ENCODE measurements at regions not wholly inside any gene's neighbourhood (a gene's known extent, or its start where the extent isn't known, plus 50 kb on each side); places are given as distances from the start of the nearest gene placed in this dataset.

GRCh38 chr4:164508771-164509170 is 245.2 kb upstream of the SMIM31 start:
- TF ChIP-seq, protein P1, sequence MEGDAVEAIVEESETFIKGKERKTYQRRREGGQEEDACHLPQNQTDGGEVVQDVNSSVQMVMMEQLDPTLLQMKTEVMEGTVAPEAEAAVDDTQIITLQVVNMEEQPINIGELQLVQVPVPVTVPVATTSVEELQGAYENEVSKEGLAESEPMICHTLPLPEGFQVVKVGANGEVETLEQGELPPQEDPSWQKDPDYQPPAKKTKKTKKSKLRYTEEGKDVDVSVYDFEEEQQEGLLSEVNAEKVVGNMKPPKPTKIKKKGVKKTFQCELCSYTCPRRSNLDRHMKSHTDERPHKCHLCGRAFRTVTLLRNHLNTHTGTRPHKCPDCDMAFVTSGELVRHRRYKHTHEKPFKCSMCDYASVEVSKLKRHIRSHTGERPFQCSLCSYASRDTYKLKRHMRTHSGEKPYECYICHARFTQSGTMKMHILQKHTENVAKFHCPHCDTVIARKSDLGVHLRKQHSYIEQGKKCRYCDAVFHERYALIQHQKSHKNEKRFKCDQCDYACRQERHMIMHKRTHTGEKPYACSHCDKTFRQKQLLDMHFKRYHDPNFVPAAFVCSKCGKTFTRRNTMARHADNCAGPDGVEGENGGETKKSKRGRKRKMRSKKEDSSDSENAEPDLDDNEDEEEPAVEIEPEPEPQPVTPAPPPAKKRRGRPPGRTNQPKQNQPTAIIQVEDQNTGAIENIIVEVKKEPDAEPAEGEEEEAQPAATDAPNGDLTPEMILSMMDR (IDR thresholded peaks at IDR 0.05; ENCODE audit: extremely low read depth, insufficient read depth, missing control alignments), result no peak
- in situ Hi-C loops (cut with MboI; ENCODE audit: low pct_unique_long_range_greater_than_20kb, low sequenced_read_pairs, unreplicated experiment), result no loop called here
- DNase-seq (ENCODE audit: low spot score), result no peak

GRCh38 chr4:164509951-164510350 is 244.0 kb upstream of the SMIM31 start:
- TF ChIP-seq, protein P1 (IDR thresholded peaks at IDR 0.05; ENCODE audit: extremely low read depth, insufficient read depth, missing control alignments), result no peak
- in situ Hi-C loops (cut with MboI; ENCODE audit: low pct_unique_long_range_greater_than_20kb, low sequenced_read_pairs, unreplicated experiment), result no loop called here
- DNase-seq (ENCODE audit: low spot score), result no peak

DNA sequence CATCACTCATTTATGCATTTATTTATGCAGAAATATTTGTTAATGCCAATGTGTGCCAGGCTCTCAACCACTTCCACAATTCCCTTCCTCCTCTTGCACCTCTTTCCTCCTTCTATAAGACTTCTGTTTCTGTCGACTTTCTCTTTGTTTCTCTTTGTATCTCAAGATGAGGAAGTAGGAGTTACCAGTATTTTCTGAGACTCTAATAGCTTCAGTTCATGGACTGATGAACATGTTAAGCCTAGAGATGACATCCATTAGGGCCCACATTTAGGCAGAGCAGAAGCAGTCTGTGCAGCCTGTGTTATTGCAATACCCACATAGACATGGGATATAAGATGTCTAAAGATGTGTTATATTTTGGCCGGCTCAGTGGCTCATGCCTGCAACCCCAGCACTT is 241.8 kb upstream of the SMIM31 start:
- in situ Hi-C loops (cut with MboI; ENCODE audit: low pct_unique_long_range_greater_than_20kb, low sequenced_read_pairs, unreplicated experiment), result no loop called here
- TF ChIP-seq, protein P1 (IDR thresholded peaks at IDR 0.05; ENCODE audit: extremely low read depth, insufficient read depth, missing control alignments), result no peak
- DNase-seq (ENCODE audit: low spot score), result no peak

DNA sequence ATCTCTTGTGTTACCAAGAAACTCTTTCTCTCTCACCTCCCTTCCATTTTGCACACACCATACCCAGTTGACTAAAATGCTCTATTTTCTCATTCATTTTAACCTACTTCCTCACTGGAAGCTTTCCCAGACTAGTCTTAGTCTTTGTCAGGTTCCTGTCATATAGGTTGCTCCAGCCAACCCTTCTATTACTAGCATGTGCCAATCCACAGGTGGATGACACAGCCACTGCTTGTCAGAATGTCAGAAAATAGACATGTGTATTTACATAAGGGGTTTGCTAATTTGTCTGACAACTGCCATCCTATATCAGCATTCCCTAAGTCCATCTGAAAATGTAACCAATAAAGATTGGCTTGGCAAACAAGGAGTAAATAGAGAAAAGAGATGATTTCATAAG is 239.2 kb upstream of the SMIM31 start:
- no peak for DNase-seq (ENCODE audit: low spot score)
- in situ Hi-C loops (cut with MboI; ENCODE audit: low pct_unique_long_range_greater_than_20kb, low sequenced_read_pairs, unreplicated experiment), result no loop called here
- TF ChIP-seq, protein P1 (IDR thresholded peaks at IDR 0.05; ENCODE audit: extremely low read depth, insufficient read depth, missing control alignments), result no peak

DNA sequence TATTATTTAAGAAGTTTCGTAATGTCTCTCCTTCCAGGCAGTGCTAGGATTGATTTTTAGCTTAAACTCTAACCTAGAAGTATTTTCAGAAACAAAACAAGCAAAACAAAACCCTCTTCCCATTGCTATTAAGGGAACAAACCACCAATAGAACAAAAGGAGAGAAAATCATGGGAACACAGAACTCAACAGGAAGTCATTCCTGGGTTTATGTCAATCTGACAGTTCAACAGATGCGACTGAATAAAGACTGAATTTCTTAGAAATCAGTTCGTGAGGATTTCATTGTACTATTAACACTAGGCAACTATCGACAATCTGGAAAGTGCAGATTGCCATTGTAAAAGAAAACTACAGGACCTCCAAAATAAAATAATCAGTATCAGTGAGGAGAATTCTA is 229.1 kb upstream of the SMIM31 start:
- TF ChIP-seq, protein P1 (IDR thresholded peaks at IDR 0.05; ENCODE audit: extremely low read depth, insufficient read depth, missing control alignments), result no peak
- in situ Hi-C loops (cut with MboI; ENCODE audit: low pct_unique_long_range_greater_than_20kb, low sequenced_read_pairs, unreplicated experiment), result no loop called here
- DNase-seq (ENCODE audit: low spot score), result no peak

DNA sequence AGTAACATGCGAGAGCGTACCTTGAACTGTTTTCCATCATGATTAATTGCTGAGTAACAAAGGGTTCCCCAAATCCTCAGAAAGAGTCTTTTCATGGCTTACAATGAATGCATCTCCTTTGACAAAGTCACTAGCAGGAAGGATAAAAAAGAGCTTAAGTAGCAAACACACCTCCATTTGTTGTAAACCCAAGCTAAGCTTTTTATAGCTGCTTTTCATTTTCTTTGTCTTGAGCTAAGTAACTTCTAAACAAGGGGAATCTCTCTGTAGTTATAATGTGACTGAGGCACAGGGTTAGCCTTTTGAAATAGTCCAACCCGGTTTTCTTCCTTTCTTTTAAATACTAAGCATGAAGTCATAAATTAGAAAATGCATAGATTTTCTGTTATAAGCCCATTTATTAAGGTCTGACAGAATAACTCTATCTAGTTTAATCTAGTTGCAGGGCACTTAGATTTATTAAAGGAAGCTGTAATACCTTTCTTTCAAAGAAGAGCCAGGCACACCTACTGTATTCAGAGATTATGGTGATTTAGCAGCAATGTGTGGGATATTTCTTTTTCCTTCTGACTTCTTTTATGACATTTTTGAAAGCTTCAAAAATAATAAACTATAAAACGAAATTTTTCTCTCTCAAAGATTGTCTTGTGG is 226.9 kb upstream of the SMIM31 start:
- DNase-seq (ENCODE audit: low spot score), result no peak
- in situ Hi-C loops (cut with MboI; ENCODE audit: low pct_unique_long_range_greater_than_20kb, low sequenced_read_pairs, unreplicated experiment), result no loop called here
- TF ChIP-seq, protein P1 (IDR thresholded peaks at IDR 0.05; ENCODE audit: extremely low read depth, insufficient read depth, missing control alignments), result no peak

Data from GM13977 (cell line).